Immature natural killer cell (primary cell): ENCODE measurements at regions not wholly inside any gene's neighbourhood (a gene's known extent, or its start where the extent isn't known, plus 50 kb on each side); places are given as distances from the start of the nearest gene placed in this dataset.
"Not testable (repeated sequence)": the region's sequence is repeated elsewhere in the genome, so short reads cannot be mapped to it uniquely, and the experiment has no call there.

Source experiments
- DNase-seq, 3 donors: peaks; one replicate each; pipeline ENCODE4 v3.0.0; 2022; ENCODE audit warnings: mixed read lengths in 1 of 3
- H3K27ac Mint-ChIP-seq, 6 donors: one replicate each; pipeline ENCODE4 v1.8.0; 2020; ENCODE audit warnings: mixed read lengths in 6 of 6, mild to moderate bottlenecking in 5 of 6, inconsistent platforms in 4 of 6, moderate library complexity in 3 of 6
- H3K27me3 Mint-ChIP-seq, 3 donors: one replicate each; pipeline ENCODE4 v1.8.0; 2020 to 2021; ENCODE audit warnings: low read depth in 3 of 3, mild to moderate bottlenecking in 3 of 3, mixed read lengths in 3 of 3, moderate library complexity in 3 of 3, inconsistent platforms in 1 of 3
- H3K36me3 Mint-ChIP-seq, 3 donors: one replicate each; pipeline ENCODE4 v1.8.0; 2020; ENCODE audit warnings: mixed read lengths in 3 of 3, inconsistent platforms in 2 of 3, mild to moderate bottlenecking in 2 of 3
- H3K4me1 Mint-ChIP-seq, 2 donors: one replicate each; pipeline ENCODE4 v1.8.0; 2020; ENCODE audit warnings: inconsistent platforms in 2 of 2, mild to moderate bottlenecking in 2 of 2, mixed read lengths in 2 of 2, moderate library complexity in 1 of 2
- H3K4me3 Mint-ChIP-seq, 5 donors: one replicate each; pipeline ENCODE4 v1.8.0; 2020; ENCODE audit warnings: mild to moderate bottlenecking in 5 of 5, mixed read lengths in 5 of 5, inconsistent platforms in 3 of 5, moderate library complexity in 3 of 5
- H3K9me3 Mint-ChIP-seq, 6 donors: one replicate each; pipeline ENCODE4 v1.8.0; 2020; ENCODE audit warnings: mild to moderate bottlenecking in 6 of 6, mixed read lengths in 6 of 6, inconsistent platforms in 4 of 6, moderate library complexity in 3 of 6

GRCh38 chr7:20083781-20084180 is 133.4 kb downstream of the MACC1 start:
- peaks cover 0 to 3% (median 0%) of the 10 kb centered on the region in 3 donors for H3K36me3 Mint-ChIP-seq
- peaks cover 0 to 2% (median 0%) of the 10 kb centered on the region in 3 donors for H3K27me3 Mint-ChIP-seq
- H3K4me3 Mint-ChIP-seq, result no peak overlapping the region
- H3K9me3 Mint-ChIP-seq, result peaks cover 0 to 11% (median 3%) of the 10 kb centered on the region in 6 donors
- DNase-seq, result no peak
- H3K27ac Mint-ChIP-seq, result no peak overlapping the region
- no peaks in the 10 kb centered on the region for H3K4me1 Mint-ChIP-seq

- Mint-ChIP-seq H3K36me3 (no peaks in the 10 kb centered on the region), H3K4me3 (no peak overlapping the region), H3K27me3 (peaks cover 0 to 2% (median 0%) of the 10 kb centered on the region in 3 donors), H3K4me1 (no peaks in the 10 kb centered on the region), H3K9me3 (peaks cover 0 to 10% (median 4%) of the 10 kb centered on the region in 6 donors), H3K27ac (no peak overlapping the region)
- DNase-seq, result no peak
These were observed 138.1 kb downstream of the MACC1 start for GRCh38 chr7:20079080-20079479.

GRCh38 chr7:20076835-20077234 is 140.3 kb downstream of the MACC1 start:
- no peak for DNase-seq
- Mint-ChIP-seq H3K4me3 (no peak overlapping the region), H3K4me1 (no peaks in the 10 kb centered on the region), H3K27me3 (peaks cover 0 to 1% (median 0%) of the 10 kb centered on the region in 3 donors), H3K9me3 (peaks cover 0 to 10% (median 6%) of the 10 kb centered on the region in 6 donors), H3K27ac (no peak overlapping the region), H3K36me3 (no peaks in the 10 kb centered on the region)

GRCh38 chr7:20075992-20076820 is 141.0 kb downstream of the MACC1 start:
- peaks cover 0 to 2% (median 0%) of the 10 kb centered on the region in 3 donors for H3K27me3 Mint-ChIP-seq
- H3K36me3 Mint-ChIP-seq, result no peaks in the 10 kb centered on the region
- no peak overlapping the region for H3K4me3 Mint-ChIP-seq
- no peaks in the 10 kb centered on the region for H3K4me1 Mint-ChIP-seq
- H3K9me3 Mint-ChIP-seq, result peaks cover 0 to 10% (median 6%) of the 10 kb centered on the region in 6 donors
- no peak overlapping the region for H3K27ac Mint-ChIP-seq
- no peak for DNase-seq

- H3K36me3 Mint-ChIP-seq, result no peaks in the 10 kb centered on the region
- H3K4me1 Mint-ChIP-seq, result no peaks in the 10 kb centered on the region
- peaks cover 0 to 11% (median 7%) of the 10 kb centered on the region in 6 donors for H3K9me3 Mint-ChIP-seq
- peaks cover 0 to 2% (median 0%) of the 10 kb centered on the region in 3 donors for H3K27me3 Mint-ChIP-seq
- no peak for DNase-seq
- H3K4me3 Mint-ChIP-seq, result no peak overlapping the region
- H3K27ac Mint-ChIP-seq, result no peak overlapping the region
These were observed 141.7 kb downstream of the MACC1 start for GRCh38 chr7:20075440-20075839.

GRCh38 chr7:20068004-20068403 is 149.2 kb downstream of the MACC1 start:
- Mint-ChIP-seq H3K9me3 (peaks cover 0 to 25% (median 9%) of the 10 kb centered on the region in 6 donors), H3K4me1 (peaks cover 0 to 10% of the 10 kb centered on the region in 2 donors)
- not testable (repeated sequence) for H3K27me3 Mint-ChIP-seq, H3K27ac Mint-ChIP-seq, DNase-seq, H3K4me3 Mint-ChIP-seq, H3K36me3 Mint-ChIP-seq

- H3K36me3 Mint-ChIP-seq, result no peaks in the 10 kb centered on the region
- H3K27ac Mint-ChIP-seq, result no peak overlapping the region
- H3K4me1 Mint-ChIP-seq, result peaks cover 0 to 10% of the 10 kb centered on the region in 2 donors
- H3K9me3 Mint-ChIP-seq, result peaks cover 0 to 23% (median 7%) of the 10 kb centered on the region in 6 donors
- no peak overlapping the region for H3K4me3 Mint-ChIP-seq
- no peak for DNase-seq
- H3K27me3 Mint-ChIP-seq, result no peaks in the 10 kb centered on the region
These were observed 152.0 kb downstream of the MACC1 start for GRCh38 chr7:20064974-20065862.

- Mint-ChIP-seq H3K4me1 (peaks cover 0 to 10% of the 10 kb centered on the region in 2 donors), H3K36me3 (no peaks in the 10 kb centered on the region), H3K4me3 (no peak overlapping the region), H3K9me3 (peaks cover 0 to 30% (median 6%) of the 10 kb centered on the region in 6 donors), H3K27ac (no peak overlapping the region), H3K27me3 (peaks cover 0 to 2% (median 1%) of the 10 kb centered on the region in 3 donors)
- DNase-seq, result no peak
These were observed 152.8 kb downstream of the MACC1 start for GRCh38 chr7:20064181-20064970.

- no peak overlapping the region for H3K4me3 Mint-ChIP-seq
- no peaks in the 10 kb centered on the region for H3K36me3 Mint-ChIP-seq
- H3K4me1 Mint-ChIP-seq, result peaks cover 0 to 10% of the 10 kb centered on the region in 2 donors
- no peak for DNase-seq
- H3K9me3 Mint-ChIP-seq, result peaks cover 0 to 31% (median 4%) of the 10 kb centered on the region in 6 donors
- no peak overlapping the region for H3K27ac Mint-ChIP-seq
- peaks cover 0 to 2% (median 1%) of the 10 kb centered on the region in 3 donors for H3K27me3 Mint-ChIP-seq
These were observed 153.5 kb downstream of the MACC1 start for GRCh38 chr7:20063644-20064043.

GRCh38 chr7:20062932-20063331 is 154.3 kb downstream of the MACC1 start:
- Mint-ChIP-seq H3K27ac (no peak overlapping the region), H3K27me3 (peaks cover 0 to 2% (median 1%) of the 10 kb centered on the region in 3 donors), H3K4me1 (peaks cover 0 to 10% of the 10 kb centered on the region in 2 donors), H3K36me3 (no peaks in the 10 kb centered on the region), H3K4me3 (no peak overlapping the region), H3K9me3 (peaks cover 0 to 31% (median 4%) of the 10 kb centered on the region in 6 donors)
- DNase-seq, result no peak

- Mint-ChIP-seq H3K27me3 (peaks cover 0 to 1% (median 0%) of the 10 kb centered on the region in 3 donors), H3K9me3 (peaks cover 5 to 24% (median 10%) of the 10 kb centered on the region in 6 donors), H3K36me3 (no peaks in the 10 kb centered on the region), H3K4me1 (no peaks in the 10 kb centered on the region), H3K4me3 (no peak overlapping the region), H3K27ac (no peak overlapping the region)
- DNase-seq, result no peak
These were observed 163.7 kb downstream of the MACC1 start for GRCh38 chr7:20053334-20054104.

GRCh38 chr7:20050241-20050966 is 166.8 kb downstream of the MACC1 start:
- Mint-ChIP-seq H3K4me1 (no peaks in the 10 kb centered on the region), H3K27me3 (no peaks in the 10 kb centered on the region), H3K9me3 (peaks cover 5 to 24% (median 8%) of the 10 kb centered on the region in 6 donors), H3K27ac (no peak overlapping the region), H3K36me3 (no peaks in the 10 kb centered on the region), H3K4me3 (no peak overlapping the region)
- DNase-seq, result no peak
